SU-DHL-6 (cell line): ENCODE measurements at regions not wholly inside any gene's neighbourhood (a gene's known extent, or its start where the extent isn't known, plus 50 kb on each side); places are given as distances from the start of the nearest gene placed in this dataset.

Experiments used
- H2AFZ ChIP-seq: fragments of 200-600 bp; sonication (generic); 2 replicates; pipeline ENCODE4 v1.6.1; 2014; ENCODE audit warnings: low read depth, mild to moderate bottlenecking, moderate library complexity, mixed read lengths, antibody characterized with exemption, low read length; ENCODE audit not compliant: severe bottlenecking
- H3F3A ChIP-seq: fragments of 200-600 bp; shearing (Covaris generic); 2 replicates; pipeline ENCODE4 v1.6.0; 2016; ENCODE audit warnings: antibody characterized with exemption, mild to moderate bottlenecking; ENCODE audit not compliant: insufficient read depth
- H3K27ac ChIP-seq: fragments of 200-600 bp; sonication (generic); 2 replicates; pipeline ENCODE4 v1.5.1; 2016; ENCODE audit warnings: low read depth, mild to moderate bottlenecking, low read length, moderate library complexity, mixed read lengths
- H3K27me3 ChIP-seq: fragments of 200-600 bp; sonication (generic), shearing (Covaris generic); 2 replicates; pipeline ENCODE4 v1.6.0; 2014; ENCODE audit warnings: mild to moderate bottlenecking, low read length
- H3K36me3 ChIP-seq: fragments of 200-600 bp; sonication (generic); 2 replicates; pipeline ENCODE4 v1.6.1; 2014; ENCODE audit warnings: mild to moderate bottlenecking, low read length, mixed read lengths
- H3K4me2 ChIP-seq: fragments of 300-600, 200-600 bp; shearing (Covaris generic), sonication (generic); 2 replicates; pipeline ENCODE4 v1.6.0; 2014; ENCODE audit warnings: low read length, low read depth, mild to moderate bottlenecking; ENCODE audit not compliant: poor library complexity, severe bottlenecking
- H3K4me3 ChIP-seq: fragments of 200-600 bp; sonication (generic); 2 replicates; pipeline ENCODE4 v1.5.1; 2014; ENCODE audit warnings: antibody characterized with exemption, low read length, mild to moderate bottlenecking, mixed read lengths; ENCODE audit not compliant: insufficient read depth, poor library complexity, severe bottlenecking
- H3K79me2 ChIP-seq: fragments of 200-600 bp; sonication (generic); 2 replicates; pipeline ENCODE4 v1.6.1; 2014; ENCODE audit warnings: mild to moderate bottlenecking, low read length, moderate library complexity; ENCODE audit not compliant: insufficient read depth
- H3K9ac ChIP-seq: fragments of 200-600 bp; sonication (generic); 2 replicates; pipeline ENCODE4 v1.7.0; 2014; ENCODE audit warnings: mild to moderate bottlenecking, low read length
- H3K9me2 ChIP-seq: fragments of 200-600 bp; sonication (generic); replicated peaks from 2 replicates; pipeline ENCODE4 v1.6.1; 2014; ENCODE audit warnings: low read length; ENCODE audit not compliant: insufficient read depth
- H3K9me3 ChIP-seq: fragments of 200-600 bp; sonication (generic); 2 replicates; pipeline ENCODE4 v1.6.1; 2014; ENCODE audit warnings: low read length, mixed read lengths; ENCODE audit not compliant: insufficient read depth
- H4K20me1 ChIP-seq: fragments of 200-600 bp; sonication (generic); 2 replicates; pipeline ENCODE4 v1.6.1; 2014; ENCODE audit warnings: low read depth, mild to moderate bottlenecking, antibody characterized with exemption, low read length, moderate library complexity, mixed read lengths
- EZH2phosphoT487 ChIP-seq: fragments of 200-600 bp; sonication (generic), shearing (Covaris generic); conservative IDR thresholded peaks from 2 replicates; pipeline ENCODE4 v1.6.1; 2018; ENCODE audit warnings: mild to moderate bottlenecking, antibody characterized with exemption, low read length, moderate library complexity, mixed read lengths
- TF ChIP-seq, protein P1 (sequence below): fragments of 200-600 bp; sonication (generic); IDR thresholded peaks from one replicate; pipeline ENCODE4 v1.5.1; 2017; ENCODE audit warnings: antibody characterized with exemption, mild to moderate bottlenecking, low read length, moderate library complexity; ENCODE audit not compliant: insufficient read depth, poor library complexity, severe bottlenecking

GRCh38 chr15:94844538-94845389 lies 613.4 kb downstream of the MCTP2 start:
- Histone ChIP-seq H2AFZ (no peak overlapping the region), H3K27me3 (no peaks in the 10 kb centered on the region), H3F3A (no peaks in the 10 kb centered on the region), H4K20me1 (no peaks in the 10 kb centered on the region), H3K9me3 (peaks cover 6% of the 10 kb centered on the region; the same call in 1 of the 2 replicates), H3K4me3 (no peak overlapping the region), H3K9me2 (no peaks in the 10 kb centered on the region), H3K36me3 (no peaks in the 10 kb centered on the region), H3K27ac (no peak overlapping the region), H3K9ac (no peak overlapping the region), H3K79me2 (no peaks in the 10 kb centered on the region), H3K4me2 (no peak overlapping the region)
- TF ChIP-seq, protein P1, sequence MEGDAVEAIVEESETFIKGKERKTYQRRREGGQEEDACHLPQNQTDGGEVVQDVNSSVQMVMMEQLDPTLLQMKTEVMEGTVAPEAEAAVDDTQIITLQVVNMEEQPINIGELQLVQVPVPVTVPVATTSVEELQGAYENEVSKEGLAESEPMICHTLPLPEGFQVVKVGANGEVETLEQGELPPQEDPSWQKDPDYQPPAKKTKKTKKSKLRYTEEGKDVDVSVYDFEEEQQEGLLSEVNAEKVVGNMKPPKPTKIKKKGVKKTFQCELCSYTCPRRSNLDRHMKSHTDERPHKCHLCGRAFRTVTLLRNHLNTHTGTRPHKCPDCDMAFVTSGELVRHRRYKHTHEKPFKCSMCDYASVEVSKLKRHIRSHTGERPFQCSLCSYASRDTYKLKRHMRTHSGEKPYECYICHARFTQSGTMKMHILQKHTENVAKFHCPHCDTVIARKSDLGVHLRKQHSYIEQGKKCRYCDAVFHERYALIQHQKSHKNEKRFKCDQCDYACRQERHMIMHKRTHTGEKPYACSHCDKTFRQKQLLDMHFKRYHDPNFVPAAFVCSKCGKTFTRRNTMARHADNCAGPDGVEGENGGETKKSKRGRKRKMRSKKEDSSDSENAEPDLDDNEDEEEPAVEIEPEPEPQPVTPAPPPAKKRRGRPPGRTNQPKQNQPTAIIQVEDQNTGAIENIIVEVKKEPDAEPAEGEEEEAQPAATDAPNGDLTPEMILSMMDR = no peak
- TF ChIP-seq EZH2phosphoT487 = no peak

DNA sequence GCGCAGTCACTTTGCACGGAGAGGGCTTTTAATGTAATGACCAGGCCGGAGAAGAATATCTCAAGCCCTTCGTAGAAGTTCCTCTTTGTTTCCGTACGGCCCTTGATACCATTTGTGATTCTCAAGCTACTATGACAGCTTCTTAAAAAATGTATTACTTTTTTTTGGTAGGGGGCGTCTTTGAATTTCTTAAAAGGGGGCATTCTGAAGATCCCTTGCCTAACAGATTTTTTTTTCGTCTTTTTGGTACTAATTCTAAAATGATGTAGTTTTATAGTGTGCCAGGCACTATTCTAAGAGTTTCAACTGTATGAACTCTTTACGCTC lies 614.0 kb downstream of the MCTP2 start:
- no peak for TF ChIP-seq EZH2phosphoT487
- TF ChIP-seq, protein P1 = no peak
- H3K9ac ChIP-seq = no peak overlapping the region
- H3K9me3 ChIP-seq = peaks cover 6% of the 10 kb centered on the region; the same call in 1 of the 2 replicates
- no peaks in the 10 kb centered on the region for H3K36me3 ChIP-seq
- no peak overlapping the region for H3K4me2 ChIP-seq
- no peaks in the 10 kb centered on the region for H4K20me1 ChIP-seq
- no peaks in the 10 kb centered on the region for H3K27me3 ChIP-seq
- no peaks in the 10 kb centered on the region for H3F3A ChIP-seq
- H3K79me2 ChIP-seq = no peaks in the 10 kb centered on the region
- no peak overlapping the region for H2AFZ ChIP-seq
- H3K9me2 ChIP-seq = no peaks in the 10 kb centered on the region
- no peak overlapping the region for H3K27ac ChIP-seq
- no peak overlapping the region for H3K4me3 ChIP-seq

GRCh38 chr15:94847325-94847724 lies 616.0 kb downstream of the MCTP2 start:
- no peaks in the 10 kb centered on the region for H3K9me3 ChIP-seq
- no peaks in the 10 kb centered on the region for H3F3A ChIP-seq
- H4K20me1 ChIP-seq = no peaks in the 10 kb centered on the region
- H2AFZ ChIP-seq = no peak overlapping the region
- no peak overlapping the region for H3K4me2 ChIP-seq
- H3K79me2 ChIP-seq = no peaks in the 10 kb centered on the region
- H3K9ac ChIP-seq = no peak overlapping the region
- no peak overlapping the region for H3K27ac ChIP-seq
- no peaks in the 10 kb centered on the region for H3K27me3 ChIP-seq
- H3K9me2 ChIP-seq = no peaks in the 10 kb centered on the region
- H3K4me3 ChIP-seq = no peak overlapping the region
- TF ChIP-seq EZH2phosphoT487 = no peak
- TF ChIP-seq, protein P1 = no peak
- no peaks in the 10 kb centered on the region for H3K36me3 ChIP-seq
